SK-MEL-5 (cell line): ENCODE measurements at regions not wholly inside any gene's neighbourhood (a gene's known extent, or its start where the extent isn't known, plus 50 kb on each side); places are given as distances from the start of the nearest gene placed in this dataset.

Experiments
- DNase-seq: peaks from one replicate; pipeline ENCODE4 v3.0.0-alpha.2; 2016; ENCODE audit warnings: low read depth, low spot score
- in situ Hi-C: cut with HindIII; loops from 2 replicates; pipeline ENCODE4 v1.10.0; 2016; ENCODE audit warnings: low sequenced_read_pairs, high pct_unique_total_duplicates, low pct_unique_long_range_greater_than_20kb

- in situ Hi-C loops: no loop called here
- no peak for DNase-seq
Measured at GRCh38 chr11:76259299-76259908, 53.1 kb upstream of the WNT11 start.

GRCh38 chr11:76257074-76257719 is 50.9 kb upstream of the WNT11 start:
- in situ Hi-C loops: no loop called here
- DNase-seq: no peak

GRCh38 chr11:76256448-76256847 is 50.1 kb upstream of the WNT11 start:
- no peak for DNase-seq
- in situ Hi-C loops: no loop called here
